ENCODE measurements at regions not wholly inside any gene's neighbourhood (a gene's known extent, or its start where the extent isn't known, plus 50 kb on each side); places are given as distances from the start of the nearest gene placed in this dataset.

DNA sequence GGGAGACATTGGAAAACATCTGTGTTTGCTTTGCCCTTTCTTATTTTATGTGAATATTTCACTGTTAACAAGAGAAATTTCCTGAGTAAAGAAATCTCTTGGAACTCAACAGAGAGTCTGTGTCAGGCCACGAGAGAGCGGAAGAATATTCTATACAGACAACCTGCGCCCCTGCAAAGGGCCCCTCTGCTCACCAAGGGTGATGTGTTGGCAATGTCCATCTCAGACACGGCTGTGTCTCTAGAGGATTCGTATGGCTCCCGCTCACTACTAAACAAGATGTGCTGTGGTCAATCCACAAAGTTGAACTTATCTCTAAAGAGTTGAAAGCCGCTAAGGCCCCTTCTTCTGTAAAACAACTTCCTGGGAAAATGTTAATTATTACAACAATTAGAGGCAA, 241.0 kb upstream of the IRX1 start:
- H3K79me2 ChIP-seq (ENCODE audit: control insufficient read depth in 1 of 2, insufficient read depth in 2 of 2, low read length in 2 of 2), result no peaks in the 10 kb centered on the region
- no peak overlapping the region for H4K91ac ChIP-seq (replicated peaks; ENCODE audit: insufficient read length, low read length)
- H2BK20ac ChIP-seq (ENCODE audit: low read length), result no peak overlapping the region
- no peak overlapping the region for H2AFZ ChIP-seq (ENCODE audit: low read length)
- no peak overlapping the region for H3K4me3 ChIP-seq (ENCODE audit: extremely low read depth in 1 of 4, insufficient read depth in 2 of 4, low read depth in 3 of 4, low read length in 4 of 4)
- no peaks in the 10 kb centered on the region for H3K9me3 ChIP-seq (ENCODE audit: insufficient read depth in 2 of 2, low read depth in 1 of 2, low read length in 1 of 2)
- no peak overlapping the region for H2AK5ac ChIP-seq (ENCODE audit: low read depth, low read length)
- H3K36me3 ChIP-seq (ENCODE audit: control insufficient read depth in 2 of 4, insufficient read depth in 4 of 4, low read length in 3 of 4), result no peaks in the 10 kb centered on the region
- no peak overlapping the region for H3K23ac ChIP-seq (ENCODE audit: insufficient read length)
- H3K27me3 ChIP-seq (replicated peaks in 1 of 4; ENCODE audit: control insufficient read depth in 3 of 4, extremely low read depth in 1 of 4, insufficient read depth in 3 of 4, low read length in 3 of 4), result no peaks in the 10 kb centered on the region
- H3K4me2 ChIP-seq (ENCODE audit: insufficient read depth in 1 of 2, low read depth in 2 of 2, low read length in 2 of 2), result no peak overlapping the region
- no peak overlapping the region for H3K9ac ChIP-seq (replicated peaks in 1 of 4; ENCODE audit: extremely low read depth in 1 of 4, low read depth in 3 of 4, low read length in 3 of 4)
- no peak overlapping the region for H2BK12ac ChIP-seq (ENCODE audit: low read depth, low read length)
- no peak overlapping the region for H3K14ac ChIP-seq (ENCODE audit: insufficient read length)
- CTCF ChIA-PET (ENCODE audit: partially characterized antibody), result interaction anchor here (0.7 to 1.7 kb wide), 4 partner anchors 9 to 150 kb away, joined by 3 read pairs; no protein-coding TSS in a partner anchor
- no peak overlapping the region for H4K8ac ChIP-seq (ENCODE audit: extremely low read depth, insufficient read depth, low read length)
- no peak for DNase-seq (ENCODE audit: low read depth in 1 of 2, low spot score in 2 of 2)
- H3K23me2 ChIP-seq (ENCODE audit: low read depth, low read length), result no peaks in the 10 kb centered on the region
- H3K56ac ChIP-seq (replicated peaks; ENCODE audit: insufficient read length, low read depth, low read length), result no peak overlapping the region
- POLR2A ChIA-PET (ENCODE audit: partially characterized antibody), result no interaction called here
- no peak overlapping the region for H2BK15ac ChIP-seq (ENCODE audit: low read length)
- H3K27ac ChIP-seq (ENCODE audit: low read depth, low read length), result no peak overlapping the region
- no peak overlapping the region for H3K18ac ChIP-seq (ENCODE audit: extremely low read depth, low read length)
- no peaks in the 10 kb centered on the region for H4K20me1 ChIP-seq (replicated peaks in 1 of 2; ENCODE audit: control insufficient read depth in 1 of 2, insufficient read depth in 2 of 2, low read length in 2 of 2)
- no peaks in the 10 kb centered on the region; a peak in 1 of 7 replicates for H3K4me1 ChIP-seq (replicated peaks in 1 of 4; ENCODE audit: control insufficient read depth in 3 of 4, insufficient read depth in 4 of 4, low read length in 3 of 4)
- H4K5ac ChIP-seq (ENCODE audit: insufficient read length, low read depth, low read length), result no peak overlapping the region
- H3K79me1 ChIP-seq (ENCODE audit: low read depth, low read length), result no peaks in the 10 kb centered on the region
- no peak for FAIRE-seq
- H3K4ac ChIP-seq (replicated peaks; ENCODE audit: insufficient read length, low read depth, low read length), result no peak overlapping the region
- 83% methylated on average over 7 of the region's 7 CpGs; no CpG with 5 or more reads in 1 of the 2 experiments for WGBS, 2 experiments (ENCODE audit: extremely low coverage in 1 of 2, insufficient coverage in 1 of 2, insufficient read length in 1 of 2, insufficient replicate concordance in 2 of 2, low coverage in 1 of 2, low lambda C conversion rate in 2 of 2, missing lambda C conversion rate in 1 of 2)
- TF ChIP-seq POLR2AphosphoS5 (IDR thresholded peaks at IDR 0.05; ENCODE audit: low read depth, low read length), result no peak
- TF ChIP-seq SP1 (IDR thresholded peaks at IDR 0.05; ENCODE audit: low read depth, low read length), result no peak
- TF ChIP-seq CBX8 (IDR thresholded peaks at IDR 0.05; ENCODE audit: borderline replicate concordance, low read depth, low read length), result no peak
- no peak for TF ChIP-seq RAD21 (IDR thresholded peaks at IDR 0.05 in 1 of 2, conservative IDR thresholded peaks at IDR 0.05 in 1 of 2; ENCODE audit: low read depth in 2 of 2, low read length in 2 of 2)
- TF ChIP-seq USF2 (IDR thresholded peaks at IDR 0.05; ENCODE audit: low read length), result no peak
- no peak for TF ChIP-seq POU5F1 (IDR thresholded peaks at IDR 0.05; ENCODE audit: low read depth, low read length)
- H2BK120ac ChIP-seq (replicated peaks; ENCODE audit: low read depth, low read length), result no peak overlapping the region
- H2BK5ac ChIP-seq (ENCODE audit: low read depth, low read length), result no peak overlapping the region
